Ishikawa (cell line): ENCODE measurements at regions not wholly inside any gene's neighbourhood (a gene's known extent, or its start where the extent isn't known, plus 50 kb on each side); places are given as distances from the start of the nearest gene placed in this dataset.

Source experiments
- CEBPB ChIP-seq: IDR thresholded peaks from 2 replicates; pipeline ENCODE4 v1.6.1; 2012
- CREB1 ChIP-seq: IDR thresholded peaks from 2 replicates; pipeline ENCODE4 v1.6.1; 2012; ENCODE audit warnings: low read depth
- EGR1 ChIP-seq: IDR thresholded peaks from 2 replicates; pipeline ENCODE4 v1.6.1; 2012
- EP300 ChIP-seq: IDR thresholded peaks from 2 replicates; pipeline ENCODE4 v1.6.1; 2012; ENCODE audit warnings: borderline replicate concordance
- FOXM1 ChIP-seq: IDR thresholded peaks from 2 replicates; pipeline ENCODE4 v1.6.1; 2012; ENCODE audit warnings: low read depth, borderline replicate concordance
- MAX ChIP-seq: IDR thresholded peaks from 2 replicates; pipeline ENCODE4 v1.6.1; 2012
- NFIC ChIP-seq: IDR thresholded peaks from 2 replicates; pipeline ENCODE4 v1.6.1; 2012
- RAD21 ChIP-seq: IDR thresholded peaks from 2 replicates; pipeline ENCODE4 v1.6.1; 2012; ENCODE audit warnings: low read depth
- REST ChIP-seq: IDR thresholded peaks from 2 replicates; pipeline ENCODE4 v1.6.1; 2012; ENCODE audit warnings: low read depth, mild to moderate bottlenecking
- TAF1 ChIP-seq: IDR thresholded peaks from 2 replicates; pipeline ENCODE4 v1.6.1; 2012; ENCODE audit warnings: low read depth, mild to moderate bottlenecking
- TCF12 ChIP-seq: IDR thresholded peaks from 2 replicates; pipeline ENCODE4 v1.6.1; 2012; ENCODE audit warnings: low read depth
- TEAD4 ChIP-seq: IDR thresholded peaks from 2 replicates; pipeline ENCODE4 v1.6.1; 2012
- USF1 ChIP-seq: IDR thresholded peaks from 2 replicates; pipeline ENCODE4 v1.6.1; 2012
- YY1 ChIP-seq: IDR thresholded peaks from 2 replicates; pipeline ENCODE4 v1.6.1; 2012; ENCODE audit warnings: low read depth
- ZBTB7A ChIP-seq: IDR thresholded peaks from 2 replicates; pipeline ENCODE4 v1.6.1; 2012; ENCODE audit warnings: low read depth

GRCh38 chr15:31217067-31217466 is 109.6 kb upstream of the KLF13 start:
- no peak for TF ChIP-seq USF1
- TF ChIP-seq FOXM1 = no peak
- TF ChIP-seq TCF12 = no peak
- no peak for TF ChIP-seq TEAD4

- no peak for TF ChIP-seq ZBTB7A
- TF ChIP-seq CREB1 = no peak
- TF ChIP-seq TAF1 = no peak
- no peak for TF ChIP-seq TCF12
- no peak for TF ChIP-seq RAD21
- TF ChIP-seq REST = no peak
- TF ChIP-seq NFIC = no peak
- TF ChIP-seq EP300 = no peak
- TF ChIP-seq FOXM1 = no peak
These were observed 108.9 kb upstream of the KLF13 start for GRCh38 chr15:31217566-31218270.

GRCh38 chr15:31219221-31219620 is 107.4 kb upstream of the KLF13 start:
- TF ChIP-seq CREB1 (no peak), TCF12 (no peak), EP300 (no peak), YY1 (no peak), EGR1 (no peak), TEAD4 (no peak), MAX (no peak)

GRCh38 chr15:31221936-31222515 is 104.6 kb upstream of the KLF13 start:
- TF ChIP-seq TEAD4 (no peak), MAX (no peak), TAF1 (no peak), TCF12 (no peak)

GRCh38 chr15:31222773-31223341 is 103.8 kb upstream of the KLF13 start:
- TF ChIP-seq REST = no peak

GRCh38 chr15:31223478-31224350 is 102.9 kb upstream of the KLF13 start:
- TF ChIP-seq USF1 (no peak), CEBPB (no peak), EGR1 (no peak), ZBTB7A (no peak), REST (no peak)
